ENCODE measurements at regions not wholly inside any gene's neighbourhood (a gene's known extent, or its start where the extent isn't known, plus 50 kb on each side); places are given as distances from the start of the nearest gene placed in this dataset.

DNA sequence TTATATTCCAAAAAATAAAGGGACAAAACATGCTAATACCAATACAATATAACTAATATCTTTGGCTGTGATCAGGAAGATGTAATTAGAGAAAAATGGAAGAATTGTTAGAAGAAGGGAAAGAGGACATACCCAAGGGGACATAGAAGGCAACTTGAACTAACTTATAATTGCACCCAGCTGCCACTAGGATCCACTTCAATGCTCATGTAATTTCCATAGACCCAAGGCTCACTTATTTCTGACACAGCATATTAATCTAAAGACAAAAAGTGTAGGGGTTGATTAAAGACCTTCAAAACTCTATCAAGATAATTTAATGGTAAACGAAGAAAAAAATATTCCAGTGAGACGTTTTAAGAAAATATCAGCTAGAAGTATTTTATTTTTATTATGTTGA, 396.0 kb upstream of the ADGRB3 start:
- Histone ChIP-seq H3K79me2 (ENCODE audit: control insufficient read depth, insufficient read depth, low read length) (no peaks in the 10 kb centered on the region), H3K27me3 (ENCODE audit: control insufficient read depth in 2 of 2, insufficient read depth in 2 of 2, low read length in 2 of 2) (no peaks in the 10 kb centered on the region), H3K4me3 (no peak overlapping the region), H3K9me1 (ENCODE audit: control insufficient read depth, insufficient read depth, low read length) (no peaks in the 10 kb centered on the region), H4K20me1 (replicated peaks; ENCODE audit: control insufficient read depth, insufficient read depth, low read length) (no peaks in the 10 kb centered on the region), H3K36me3 (ENCODE audit: control insufficient read depth, insufficient read depth, low read length) (no peaks in the 10 kb centered on the region), H3K27ac (ENCODE audit: extremely low read depth, low read depth, low read length) (peak overlapping the region; percentile 68; the same call in 1 of the 3 replicates), H3K4me1 (replicated peaks in 1 of 2; ENCODE audit: control insufficient read depth in 2 of 2, insufficient read depth in 2 of 2, low read length in 2 of 2) (peaks cover 0 to 18% of the 10 kb centered on the region in 2 experiments; a peak in 2 of 5 replicates), H3K4me2 (ENCODE audit: insufficient read depth, low read length) (no peak overlapping the region), H3K9me3 (replicated peaks; ENCODE audit: control insufficient read depth, insufficient read depth, low read depth, low read length) (no peaks in the 10 kb centered on the region), H3K9ac (ENCODE audit: insufficient read depth in 1 of 2, low read depth in 2 of 2, low read length in 2 of 2) (0 out of 4 replicates have a peak overlapping the region, but pooled peaks of 1 of the 2 experiments have one; percentile 2), H2AFZ (ENCODE audit: low read depth, low read length) (peak overlapping the region; percentile 68)
- TF ChIP-seq ZNF239 (CRISPR knock-in tag; IDR thresholded peaks at IDR 0.05) (no peak), ZNF316 (IDR thresholded peaks at IDR 0.05) (peak; percentile 52), C11orf30 (IDR thresholded peaks at IDR 0.05; ENCODE audit: low read depth) (peak; percentile 27; the same call in 1 of the 2 replicates), CTBP1 (IDR thresholded peaks at IDR 0.05; ENCODE audit: borderline replicate concordance) (no peak)
- WGBS (ENCODE audit: insufficient coverage, low coverage, missing lambda C conversion rate), result 14% methylated on average over 2 of the region's 2 CpGs
- intact Hi-C loops (cut with micrococcal nuclease), result no loop called here
- in situ Hi-C loops (cut with MboI), result no loop called here
- peak in 1 of 4 experiments; percentile 19 for DNase-seq (ENCODE audit: extremely low read depth in 1 of 4, low spot score in 3 of 4)
- no peak for FAIRE-seq
- ChIA-PET CTCF (ENCODE audit: low intra/inter-chr PET ratio) (no interaction called here), POLR2A (interaction anchor here (1.4 kb wide), 1 partner anchor 13 kb away, joined by 3 read pairs; no protein-coding TSS in a partner anchor)
- BruUV-seq (replicated peaks), result no TSS peak
- peak; percentile 82 for ATAC-seq

DNA sequence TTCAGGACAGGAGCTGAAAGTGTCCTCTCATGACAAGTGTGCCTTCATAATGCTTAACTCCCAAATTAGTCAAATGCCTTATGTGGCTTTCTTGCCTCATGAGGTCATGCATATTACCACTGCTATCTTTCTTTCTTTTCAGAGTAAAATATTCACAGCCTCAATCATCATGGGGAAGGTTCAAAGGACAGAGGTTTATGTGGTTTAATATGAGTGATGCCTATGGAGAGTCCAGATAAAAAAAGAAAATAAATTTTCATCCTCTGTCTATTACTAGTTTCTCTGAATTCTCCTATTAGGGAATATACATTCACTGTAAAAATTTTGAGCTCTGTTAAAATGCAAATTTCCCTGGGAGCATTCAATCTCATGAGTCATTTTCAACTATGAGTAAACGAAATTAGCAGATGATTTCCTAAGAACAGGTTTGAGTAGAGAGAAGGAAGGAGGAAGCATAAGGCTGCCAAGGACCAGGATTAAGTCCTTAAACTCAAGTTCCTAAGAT, 396.9 kb upstream of the ADGRB3 start:
- peak; percentile 54 for ATAC-seq
- BruUV-seq (replicated peaks), result no TSS peak
- in situ Hi-C loops (cut with MboI) (no loop called here), intact Hi-C loops (cut with micrococcal nuclease) (no loop called here)
- peaks cover 0 to 18% of the 10 kb centered on the region in 2 experiments; a peak in 2 of 5 replicates for H3K4me1 ChIP-seq (replicated peaks in 1 of 2; ENCODE audit: control insufficient read depth in 2 of 2, insufficient read depth in 2 of 2, low read length in 2 of 2)
- CTCF ChIA-PET (ENCODE audit: low intra/inter-chr PET ratio), result no interaction called here
- no peak overlapping the region for H3K4me3 ChIP-seq
- peak in 1 of 4 experiments; percentile 17 for DNase-seq (ENCODE audit: extremely low read depth in 1 of 4, low spot score in 3 of 4)
- H3K9me3 ChIP-seq (replicated peaks; ENCODE audit: control insufficient read depth, insufficient read depth, low read depth, low read length), result no peaks in the 10 kb centered on the region
- no peaks in the 10 kb centered on the region for H3K9me1 ChIP-seq (ENCODE audit: control insufficient read depth, insufficient read depth, low read length)
- POLR2A ChIA-PET, result interaction anchor here (0.5 to 1.4 kb wide), 2 partner anchors 12 to 372 kb away, joined by 3 read pairs; no protein-coding TSS in a partner anchor
- no peaks in the 10 kb centered on the region for H3K36me3 ChIP-seq (ENCODE audit: control insufficient read depth, insufficient read depth, low read length)
- no peaks in the 10 kb centered on the region for H4K20me1 ChIP-seq (replicated peaks; ENCODE audit: control insufficient read depth, insufficient read depth, low read length)
- 7% methylated on average over 1 of the region's 1 CpG for WGBS (ENCODE audit: insufficient coverage, low coverage, missing lambda C conversion rate)
- FAIRE-seq, result no peak
- peak overlapping the region; percentile 68 for H2AFZ ChIP-seq (ENCODE audit: low read depth, low read length)
- H3K27ac ChIP-seq (ENCODE audit: extremely low read depth, low read depth, low read length), result peak overlapping the region; percentile 68; the same call in 1 of the 3 replicates
- H3K4me2 ChIP-seq (ENCODE audit: insufficient read depth, low read length), result no peak overlapping the region
- H3K9ac ChIP-seq (ENCODE audit: insufficient read depth in 1 of 2, low read depth in 2 of 2, low read length in 2 of 2), result no peak overlapping the region
- H3K27me3 ChIP-seq (ENCODE audit: control insufficient read depth in 2 of 2, insufficient read depth in 2 of 2, low read length in 2 of 2), result no peaks in the 10 kb centered on the region
- H3K79me2 ChIP-seq (ENCODE audit: control insufficient read depth, insufficient read depth, low read length), result no peaks in the 10 kb centered on the region
- TF ChIP-seq, protein P1, sequence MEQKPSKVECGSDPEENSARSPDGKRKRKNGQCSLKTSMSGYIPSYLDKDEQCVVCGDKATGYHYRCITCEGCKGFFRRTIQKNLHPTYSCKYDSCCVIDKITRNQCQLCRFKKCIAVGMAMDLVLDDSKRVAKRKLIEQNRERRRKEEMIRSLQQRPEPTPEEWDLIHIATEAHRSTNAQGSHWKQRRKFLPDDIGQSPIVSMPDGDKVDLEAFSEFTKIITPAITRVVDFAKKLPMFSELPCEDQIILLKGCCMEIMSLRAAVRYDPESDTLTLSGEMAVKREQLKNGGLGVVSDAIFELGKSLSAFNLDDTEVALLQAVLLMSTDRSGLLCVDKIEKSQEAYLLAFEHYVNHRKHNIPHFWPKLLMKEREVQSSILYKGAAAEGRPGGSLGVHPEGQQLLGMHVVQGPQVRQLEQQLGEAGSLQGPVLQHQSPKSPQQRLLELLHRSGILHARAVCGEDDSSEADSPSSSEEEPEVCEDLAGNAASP (IDR thresholded peaks at IDR 0.05), result no peak
- no peak for TF ChIP-seq FOS (IDR thresholded peaks at IDR 0.05; ENCODE audit: extremely low read depth, insufficient read length)
- no peak for TF ChIP-seq ZKSCAN1 (IDR thresholded peaks at IDR 0.05; ENCODE audit: low read depth, low read length)
- TF ChIP-seq NFE2 (IDR thresholded peaks at IDR 0.05; ENCODE audit: low read depth), result 0 out of 2 replicates have a peak, but pooled peaks have one; percentile 32
- TF ChIP-seq, protein P2, sequence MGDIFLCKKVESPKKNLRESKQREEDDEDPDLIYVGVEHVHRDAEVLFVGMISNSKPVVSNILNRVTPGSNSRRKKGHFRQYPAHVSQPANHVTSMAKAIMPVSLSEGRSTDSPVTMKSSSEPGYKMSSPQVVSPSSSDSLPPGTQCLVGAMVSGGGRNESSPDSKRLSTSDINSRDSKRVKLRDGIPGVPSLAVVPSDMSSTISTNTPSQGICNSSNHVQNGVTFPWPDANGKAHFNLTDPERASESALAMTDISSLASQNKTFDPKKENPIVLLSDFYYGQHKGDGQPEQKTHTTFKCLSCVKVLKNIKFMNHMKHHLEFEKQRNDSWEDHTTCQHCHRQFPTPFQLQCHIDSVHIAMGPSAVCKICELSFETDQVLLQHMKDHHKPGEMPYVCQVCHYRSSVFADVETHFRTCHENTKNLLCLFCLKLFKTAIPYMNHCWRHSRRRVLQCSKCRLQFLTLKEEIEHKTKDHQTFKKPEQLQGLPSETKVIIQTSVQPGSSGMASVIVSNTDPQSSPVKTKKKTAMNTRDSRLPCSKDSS (IDR thresholded peaks at IDR 0.05; ENCODE audit: low read depth, partially characterized antibody), result no peak
- 0 out of 2 replicates have a peak, but pooled peaks have one; percentile 13 for TF ChIP-seq JUND (IDR thresholded peaks at IDR 0.05; ENCODE audit: borderline replicate concordance, low read depth, low read length)
- no peak; the same call in 2 of the 3 replicates for TF ChIP-seq JUND (tag; IDR thresholded peaks at IDR 0.05; ENCODE audit: borderline replicate concordance, low read depth, low read length)
- peak; percentile 65 for TF ChIP-seq FOSL1 (tag; conservative IDR thresholded peaks at IDR 0.05)
- TF ChIP-seq CXXC5 (CRISPR knock-in tag; IDR thresholded peaks at IDR 0.05), result no peak

All from K562 (cell line).